ENCODE measurements at regions not wholly inside any gene's neighbourhood (a gene's known extent, or its start where the extent isn't known, plus 50 kb on each side); places are given as distances from the start of the nearest gene placed in this dataset.

- no peak for DNase-seq
Observed at GRCh38 chr1:80083892-80084291, 1077.4 kb upstream of the ADGRL4 start.

GRCh38 chr1:80076469-80076868 is 1069.9 kb upstream of the ADGRL4 start:
- no peak for DNase-seq

GRCh38 chr1:80075351-80075750 is 1068.8 kb upstream of the ADGRL4 start:
- DNase-seq, result no peak

- no peak for DNase-seq
Observed at GRCh38 chr1:80072563-80072962, 1066.0 kb upstream of the ADGRL4 start.

GRCh38 chr1:80066060-80066459 is 1059.5 kb upstream of the ADGRL4 start:
- DNase-seq, result no peak

- DNase-seq, result no peak
Observed at GRCh38 chr1:80064524-80064923, 1058.0 kb upstream of the ADGRL4 start.

GRCh38 chr1:80059940-80060339 is 1053.4 kb upstream of the ADGRL4 start:
- no peak for DNase-seq

- DNase-seq, result no peak
Observed at GRCh38 chr1:80056179-80056578, 1049.6 kb upstream of the ADGRL4 start.

GRCh38 chr1:80054129-80054528 is 1047.6 kb upstream of the ADGRL4 start:
- DNase-seq, result no peak

- DNase-seq, result no peak
Observed at GRCh38 chr1:80053613-80054012, 1047.1 kb upstream of the ADGRL4 start.

GRCh38 chr1:80050523-80050922 is 1044.0 kb upstream of the ADGRL4 start:
- DNase-seq, result no peak

- DNase-seq, result no peak
Observed at GRCh38 chr1:80050085-80050484, 1043.6 kb upstream of the ADGRL4 start.

GRCh38 chr1:80048716-80049115 is 1042.2 kb upstream of the ADGRL4 start:
- DNase-seq, result no peak

GRCh38 chr1:80047791-80048190 is 1041.3 kb upstream of the ADGRL4 start:
- DNase-seq, result no peak

- DNase-seq, result no peak
Observed at GRCh38 chr1:80044662-80045061, 1038.1 kb upstream of the ADGRL4 start.

- DNase-seq, result no peak
Observed at GRCh38 chr1:80036690-80037432, 1030.3 kb upstream of the ADGRL4 start.

- no peak for DNase-seq
Observed at GRCh38 chr1:80023358-80023757, 1016.8 kb upstream of the ADGRL4 start.

- no peak for DNase-seq
Observed at GRCh38 chr1:80021891-80022290, 1015.4 kb upstream of the ADGRL4 start.

GRCh38 chr1:80018348-80018747 is 1011.8 kb upstream of the ADGRL4 start:
- no peak for DNase-seq

- DNase-seq, result no peak
Observed at GRCh38 chr1:80008934-80009333, 1002.4 kb upstream of the ADGRL4 start.

- no peak for DNase-seq
Observed at GRCh38 chr1:80003250-80003649, 996.7 kb upstream of the ADGRL4 start.

GRCh38 chr1:79988401-79988800 is 981.9 kb upstream of the ADGRL4 start:
- DNase-seq, result no peak

GRCh38 chr1:79982211-79982610 is 975.7 kb upstream of the ADGRL4 start:
- DNase-seq, result peak; percentile 5 to 24

GRCh38 chr1:79981481-79981880 is 975.0 kb upstream of the ADGRL4 start:
- DNase-seq, result no peak

GRCh38 chr1:79979346-79979745 is 972.8 kb upstream of the ADGRL4 start:
- no peak for DNase-seq
